Endothelial cell of hepatic sinusoid (primary cell): ENCODE measurements at regions not wholly inside any gene's neighbourhood (a gene's known extent, or its start where the extent isn't known, plus 50 kb on each side); places are given as distances from the start of the nearest gene placed in this dataset.
"Not testable (repeated sequence)": the region's sequence is repeated elsewhere in the genome, so short reads cannot be mapped to it uniquely, and the experiment has no call there.

Experiments used
- in situ Hi-C: cut with HindIII; loops from 2 replicates; pipeline ENCODE4 v1.10.0; 2017; ENCODE audit warnings: low sequenced_read_pairs

DNA sequence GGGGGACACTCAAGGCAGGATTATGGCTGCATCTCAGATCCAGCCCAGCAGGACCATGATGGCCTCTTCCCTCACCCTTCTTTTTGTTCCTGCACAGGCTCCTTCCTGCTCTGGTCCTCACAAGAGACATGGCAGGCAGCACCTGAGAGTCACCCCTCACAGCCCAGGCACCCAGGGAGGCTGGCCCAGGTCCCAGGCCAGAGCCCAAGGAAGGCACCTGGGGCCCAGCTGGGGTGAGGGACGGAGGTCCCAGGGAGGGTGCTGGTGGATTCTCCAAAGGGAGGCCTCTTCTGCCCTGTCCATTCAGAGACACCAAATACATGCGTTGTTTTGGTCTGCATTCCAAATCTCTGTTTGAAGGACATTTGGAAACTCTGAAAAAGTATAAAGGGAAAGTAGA is 285.4 kb upstream of the HS6ST1 start:
- in situ Hi-C loops = no loop called here

GRCh38 chr2:128604581-128604980 is 285.9 kb upstream of the HS6ST1 start:
- in situ Hi-C loops = not testable (repeated sequence)

DNA sequence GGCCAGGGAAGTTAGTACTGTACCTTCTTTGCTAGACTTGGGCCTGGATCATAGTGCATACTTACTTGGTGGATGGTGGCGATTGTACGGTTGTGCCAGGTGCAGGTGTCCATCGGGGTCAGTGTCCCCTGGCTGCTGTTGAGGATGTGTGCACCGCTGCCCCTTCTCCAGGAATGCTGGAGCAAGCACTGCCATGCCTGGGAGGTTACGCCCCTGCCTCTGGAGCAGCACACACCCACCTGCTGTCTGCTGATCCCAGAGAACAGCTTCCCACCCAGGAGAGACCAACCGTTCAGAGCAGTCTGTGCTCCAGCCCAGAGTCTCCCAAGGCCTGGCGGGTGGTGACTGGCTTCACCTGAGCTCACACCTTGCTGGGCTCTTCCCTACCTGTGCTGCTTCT is 286.8 kb upstream of the HS6ST1 start:
- in situ Hi-C loops = no loop called here

GRCh38 chr2:128605931-128606330 is 287.3 kb upstream of the HS6ST1 start:
- in situ Hi-C loops = no loop called here

- in situ Hi-C loops = no loop called here
These were observed 288.2 kb upstream of the HS6ST1 start for GRCh38 chr2:128606837-128607236.

GRCh38 chr2:128607440-128607839 is 288.8 kb upstream of the HS6ST1 start:
- in situ Hi-C loops = no loop called here

DNA sequence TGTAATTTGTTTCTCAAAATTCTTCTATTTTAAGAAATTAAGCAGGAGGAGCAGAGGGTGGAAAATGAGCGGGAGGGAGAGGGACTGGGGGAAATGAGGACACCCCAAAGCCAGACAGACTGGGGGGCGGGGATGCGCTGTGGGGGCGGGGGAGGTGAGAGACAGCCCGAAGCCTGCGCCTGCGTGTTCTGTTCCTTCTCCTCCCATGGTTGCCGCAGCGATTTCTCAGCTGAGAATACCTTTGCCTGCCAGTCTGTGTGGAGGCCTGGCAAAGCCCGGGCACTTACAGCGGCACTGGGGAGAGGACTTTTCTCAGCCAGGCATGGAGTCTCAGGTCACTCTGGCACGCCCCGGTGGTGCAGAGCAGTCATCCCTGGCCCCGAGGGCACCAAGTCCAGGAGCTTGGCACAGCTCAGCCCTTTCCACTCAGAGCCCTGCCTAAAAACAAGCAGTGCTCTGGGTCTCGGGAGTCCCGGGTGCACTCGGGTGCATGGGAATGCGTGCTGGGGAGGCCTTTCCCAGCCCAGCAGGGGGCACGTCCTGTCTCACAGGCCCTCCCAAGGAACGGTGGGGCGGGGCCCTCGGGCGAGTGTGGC is 289.3 kb upstream of the HS6ST1 start:
- in situ Hi-C loops = no loop called here

- in situ Hi-C loops = no loop called here
These were observed 290.5 kb upstream of the HS6ST1 start for GRCh38 chr2:128608921-128609880.

GRCh38 chr2:128610496-128610895 is 291.8 kb upstream of the HS6ST1 start:
- in situ Hi-C loops = no loop called here

DNA sequence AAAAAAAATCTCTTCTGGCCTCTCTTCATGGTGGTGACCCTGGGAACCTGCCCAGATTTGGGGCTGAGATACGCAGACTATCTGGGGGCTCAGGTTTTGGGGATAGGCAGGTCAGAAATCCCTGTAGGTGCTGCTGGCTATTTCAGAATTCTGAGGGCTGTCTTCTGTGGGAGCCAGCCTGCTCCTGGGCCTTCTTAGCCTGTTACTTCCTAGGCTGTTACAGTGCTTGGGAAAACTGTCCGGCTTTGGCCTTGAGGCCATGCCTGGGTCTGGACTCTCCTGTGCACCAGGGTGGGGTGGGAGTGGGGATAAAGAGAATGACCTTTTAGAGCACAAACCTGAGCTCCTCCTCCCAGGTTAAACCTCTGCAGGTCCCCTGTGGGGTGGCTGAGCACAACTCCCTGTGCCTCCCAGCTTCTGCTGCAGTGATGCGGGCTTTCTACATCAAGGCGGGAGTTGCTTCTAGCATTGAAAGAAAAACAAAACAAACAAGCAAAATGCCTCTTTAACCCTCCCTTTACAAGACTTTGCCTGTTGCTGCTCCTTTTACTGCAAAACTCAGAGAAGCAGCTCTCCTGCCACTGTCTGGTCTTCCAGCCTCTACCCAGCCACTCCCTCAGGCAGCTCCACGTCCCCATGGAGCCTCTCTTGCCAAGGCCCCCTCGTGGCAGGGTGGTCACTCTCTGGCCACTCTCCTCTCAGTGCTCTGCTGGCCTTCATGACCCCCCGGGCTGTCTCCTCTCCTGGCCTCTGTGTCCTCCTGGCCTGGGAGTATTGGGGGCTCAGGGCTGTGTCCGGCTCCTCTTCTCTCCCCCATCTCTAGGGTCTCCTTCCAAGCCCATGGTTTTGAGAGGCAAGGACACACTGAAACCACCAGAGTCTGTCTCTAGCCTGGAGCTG is 293.0 kb upstream of the HS6ST1 start:
- in situ Hi-C loops = no loop called here

- in situ Hi-C loops = no loop called here
These were observed 294.0 kb upstream of the HS6ST1 start for GRCh38 chr2:128612628-128613027.

DNA sequence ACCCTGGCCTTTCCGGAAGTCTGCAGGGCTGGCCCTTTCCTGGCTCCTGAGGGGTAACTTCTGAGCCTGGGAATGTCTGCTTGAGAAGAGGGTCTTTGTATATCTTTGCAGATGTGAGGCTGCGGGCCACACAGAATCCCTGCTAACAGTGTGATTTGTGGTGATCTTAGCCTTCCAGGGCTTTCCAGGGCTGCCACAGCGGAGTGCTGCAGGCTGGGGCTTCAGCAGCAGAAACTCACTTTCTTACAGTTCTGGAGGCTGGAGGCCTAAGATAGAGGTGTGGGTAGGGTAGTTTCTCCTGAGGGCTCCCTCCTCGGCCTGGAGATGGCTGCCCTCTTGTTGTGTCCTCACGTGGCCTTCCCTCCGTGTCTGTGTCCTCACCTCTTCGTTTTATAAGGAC is 294.7 kb upstream of the HS6ST1 start:
- in situ Hi-C loops = no loop called here

- in situ Hi-C loops = no loop called here
These were observed 295.2 kb upstream of the HS6ST1 start for GRCh38 chr2:128613876-128614275.

DNA sequence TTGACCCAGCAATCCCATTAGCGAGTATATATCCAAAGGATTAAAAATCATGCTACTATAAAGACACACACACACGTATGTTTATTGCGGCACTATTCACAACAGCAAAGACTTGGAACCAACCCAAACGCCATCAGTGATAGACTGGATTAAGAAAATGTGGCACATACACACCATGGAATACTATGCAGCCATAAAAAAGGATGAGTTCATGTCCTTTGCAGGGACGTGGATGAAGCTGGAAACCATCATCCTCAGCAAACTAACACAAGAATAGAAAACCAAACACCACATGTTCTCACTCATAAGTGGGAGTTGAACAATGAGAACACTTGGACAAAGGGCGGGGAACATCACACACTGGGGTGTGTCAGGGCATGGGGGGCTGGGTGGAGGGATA is 296.2 kb upstream of the HS6ST1 start:
- in situ Hi-C loops = not testable (repeated sequence)

GRCh38 chr2:128615571-128615970 is 296.9 kb upstream of the HS6ST1 start:
- in situ Hi-C loops = no loop called here

- in situ Hi-C loops = no loop called here
These were observed 298.4 kb upstream of the HS6ST1 start for GRCh38 chr2:128617029-128617590.

DNA sequence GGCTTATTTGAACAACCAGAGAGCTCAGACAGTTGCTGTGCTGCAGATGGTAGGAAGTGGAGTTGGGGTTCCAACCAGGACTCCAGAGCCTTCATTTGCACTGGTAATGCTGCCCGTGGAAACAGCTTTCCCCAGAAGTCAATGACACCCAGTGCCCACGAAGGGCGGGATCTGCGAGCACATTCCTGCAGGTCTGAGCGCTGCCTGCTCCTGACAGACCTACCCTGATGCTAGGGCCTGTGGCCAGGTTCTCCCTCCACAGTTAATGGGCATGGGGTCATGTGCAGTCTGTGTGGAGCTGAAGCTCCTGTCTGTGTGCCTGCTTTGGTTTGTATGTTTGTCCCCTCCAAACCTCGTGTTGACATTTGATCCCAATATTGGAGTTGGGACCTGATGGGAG is 299.0 kb upstream of the HS6ST1 start:
- in situ Hi-C loops = no loop called here

GRCh38 chr2:128618642-128619041 is 300.0 kb upstream of the HS6ST1 start:
- in situ Hi-C loops = no loop called here

- in situ Hi-C loops = loop anchor here (5.0 kb wide), 1 partner anchor 87 kb away; no protein-coding TSS in a partner anchor
These were observed 301.0 kb upstream of the HS6ST1 start for GRCh38 chr2:128619471-128620325.

- in situ Hi-C loops = loop anchor here (5.0 kb wide), 1 partner anchor 89 kb away; no protein-coding TSS in a partner anchor
These were observed 302.4 kb upstream of the HS6ST1 start for GRCh38 chr2:128621074-128621473.
